ENCODE measurements at regions not wholly inside any gene's neighbourhood (a gene's known extent, or its start where the extent isn't known, plus 50 kb on each side); places are given as distances from the start of the nearest gene placed in this dataset.

- Histone ChIP-seq H3K27me3 (no peaks in the 10 kb centered on the region), H3K4me3 (no peak overlapping the region), H3K4me1 (replicated peaks in 1 of 2) (no peaks in the 10 kb centered on the region), H3K9me3 (replicated peaks in 1 of 3) (no peaks in the 10 kb centered on the region), H3K27ac (no peak overlapping the region), H3K36me3 (replicated peaks in 1 of 2) (no peaks in the 10 kb centered on the region)
- no peak for DNase-seq
- WGBS, 4 donors, result 88 to 93% (median 92%) methylated on average over 4 of the region's 4 CpGs
- TF ChIP-seq POLR2A (IDR thresholded peaks at IDR 0.05) (no peak), CTCF (IDR thresholded peaks at IDR 0.05) (no peak)
- intact Hi-C loops (cut with DNase I), result no loop called here
These were observed 310.4 kb downstream of the ACTL7B start for GRCh38 chr9:108545436-108545835.

- Histone ChIP-seq H3K4me3 (no peak overlapping the region), H3K27me3 (no peaks in the 10 kb centered on the region), H3K4me1 (replicated peaks in 1 of 2) (no peaks in the 10 kb centered on the region), H3K36me3 (replicated peaks in 1 of 2) (no peaks in the 10 kb centered on the region), H3K9me3 (replicated peaks in 1 of 3) (no peaks in the 10 kb centered on the region), H3K27ac (no peak overlapping the region)
- TF ChIP-seq POLR2A (IDR thresholded peaks at IDR 0.05) (no peak), CTCF (IDR thresholded peaks at IDR 0.05) (no peak)
- WGBS, 4 donors, result 84 to 94% (median 92%) methylated on average over 2 of the region's 2 CpGs
- intact Hi-C loops (cut with DNase I), result no loop called here
- DNase-seq, result no peak
These were observed 310.9 kb downstream of the ACTL7B start for GRCh38 chr9:108544866-108545265.

- no peak overlapping the region for H3K27ac ChIP-seq
- no peaks in the 10 kb centered on the region for H3K36me3 ChIP-seq (replicated peaks in 1 of 2)
- no peak for TF ChIP-seq POLR2A (IDR thresholded peaks at IDR 0.05)
- TF ChIP-seq CTCF (IDR thresholded peaks at IDR 0.05), result no peak
- H3K27me3 ChIP-seq, result no peaks in the 10 kb centered on the region
- no peaks in the 10 kb centered on the region for H3K9me3 ChIP-seq (replicated peaks in 1 of 3)
- no peak for DNase-seq
- 63 to 69% (median 64%) methylated on average over 4 to 5 of the region's 5 CpGs for WGBS, 4 donors
- H3K4me1 ChIP-seq (replicated peaks in 1 of 2), result no peaks in the 10 kb centered on the region
- intact Hi-C loops (cut with DNase I), result no loop called here
- no peak overlapping the region for H3K4me3 ChIP-seq
These were observed 312.5 kb downstream of the ACTL7B start for GRCh38 chr9:108543251-108543778.

GRCh38 chr9:108537756-108538155, 318.0 kb downstream of the ACTL7B start:
- Histone ChIP-seq H3K36me3 (replicated peaks in 1 of 2) (no peaks in the 10 kb centered on the region), H3K9me3 (replicated peaks in 1 of 3) (no peaks in the 10 kb centered on the region), H3K27ac (no peak overlapping the region), H3K27me3 (no peaks in the 10 kb centered on the region), H3K4me1 (replicated peaks in 1 of 2) (no peaks in the 10 kb centered on the region), H3K4me3 (no peak overlapping the region)
- 58 to 78% (median 67%) methylated on average over 7 of the region's 7 CpGs for WGBS, 4 donors
- intact Hi-C loops (cut with DNase I), result no loop called here
- no peak for TF ChIP-seq POLR2A (IDR thresholded peaks at IDR 0.05)
- no peak for TF ChIP-seq CTCF (IDR thresholded peaks at IDR 0.05)
- no peak for DNase-seq

Measured in adrenal gland (tissue), 9 donors.